ENCODE measurements at regions not wholly inside any gene's neighbourhood (a gene's known extent, or its start where the extent isn't known, plus 50 kb on each side); places are given as distances from the start of the nearest gene placed in this dataset.
"Not testable (repeated sequence)": the region's sequence is repeated elsewhere in the genome, so short reads cannot be mapped to it uniquely, and the experiment has no call there.

- TF ChIP-seq CTCF (IDR thresholded peaks at IDR 0.05; ENCODE audit: insufficient read depth, low read length, poor library complexity, severe bottlenecking); EZH2phosphoT487 (conservative IDR thresholded peaks at IDR 0.05; ENCODE audit: low read length): not testable (repeated sequence)
Observed at GRCh38 chr2:72064197-72064596, 83.5 kb downstream of the CYP26B1 start.
